HEK293 (cell line): ENCODE measurements at regions not wholly inside any gene's neighbourhood (a gene's known extent, or its start where the extent isn't known, plus 50 kb on each side); places are given as distances from the start of the nearest gene placed in this dataset.

Experiments
- CTCF ChIA-PET: fragments of 350-600 bp; formaldehyde crosslinking; extraction: SDS; loops from one replicate; lab custom pipeline; 2021; ENCODE audit warnings: antibody characterized with exemption; lab: Yijun Ruan, JAX
- POLR2A ChIA-PET: fragments of 300-600 bp; formaldehyde crosslinking; extraction: SDS; loops from one replicate; lab custom pipeline; 2020; ENCODE audit warnings: antibody characterized with exemption, inconsistent platforms; lab: Yijun Ruan, JAX
- H3K27ac ChIP-seq: fragments of 200-500 bp; sonication (Bioruptor generic); 2 replicates; pipeline ENCODE4 v1.5.1; 2014; ENCODE audit warnings: low read depth, low read length, control low read depth, inconsistent platforms; ENCODE audit errors: extremely low read depth
- H3K36me3 ChIP-seq, 2 experiments: fragments of 200-500 bp in 1 of 2; sonication (Bioruptor generic) in 1 of 2; 1 replicate in 1 of 2; 2 replicates in 1 of 2; pipeline ENCODE4 v1.5.1; 2014 to 2017; ENCODE audit warnings: inconsistent platforms in 2 of 2, low read length in 2 of 2; ENCODE audit not compliant: control insufficient read depth in 2 of 2, insufficient read depth in 1 of 2
- H3K4me1 ChIP-seq: fragments of 200-500 bp; sonication (Bioruptor generic); 2 replicates; pipeline ENCODE4 v1.5.1; 2014; ENCODE audit warnings: mild to moderate bottlenecking, low read length, inconsistent platforms; ENCODE audit not compliant: control insufficient read depth, insufficient read depth
- H3K4me3 ChIP-seq: 2 replicates; pipeline ENCODE4 v1.5.1; 2011; ENCODE audit warnings: low read depth, mild to moderate bottlenecking, control low read depth, low read length, moderate library complexity
- H3K9me3 ChIP-seq: fragments of 200-500 bp; sonication (Bioruptor generic); 2 replicates; pipeline ENCODE4 v1.5.1; 2014; ENCODE audit warnings: low read depth, low read length, inconsistent platforms; ENCODE audit not compliant: control insufficient read depth, insufficient read depth
- BCL11A ChIP-seq: fragments of 450-650 bp; formaldehyde crosslinking; IDR thresholded peaks from 2 replicates; pipeline ENCODE4 v1.5.1; 2016; ENCODE audit warnings: low read depth, missing biosample characterization, missing genetic modification characterization
- GLIS1 ChIP-seq: fragments of 450-650 bp; formaldehyde crosslinking; IDR thresholded peaks from 2 replicates; pipeline ENCODE4 v1.5.1; 2016; ENCODE audit warnings: missing biosample characterization, missing genetic modification characterization
- MYNN ChIP-seq: fragments of 450-650 bp; formaldehyde crosslinking; IDR thresholded peaks from 2 replicates; pipeline ENCODE4 v1.5.1; 2016; ENCODE audit warnings: missing biosample characterization, missing genetic modification characterization, borderline replicate concordance
- PRDM1 ChIP-seq: fragments of 450-650 bp; formaldehyde crosslinking; IDR thresholded peaks from 2 replicates; pipeline ENCODE4; 2016; ENCODE audit warnings: missing biosample characterization, missing genetic modification characterization
- ZBTB21 ChIP-seq: fragments of 450-650 bp; formaldehyde crosslinking; IDR thresholded peaks from 2 replicates; pipeline ENCODE4 v1.5.1; 2017; ENCODE audit warnings: missing biosample characterization, missing genetic modification characterization
- ZBTB48 ChIP-seq: fragments of 450-650 bp; formaldehyde crosslinking; IDR thresholded peaks from 2 replicates; pipeline ENCODE4 v1.5.1; 2016; ENCODE audit warnings: missing biosample characterization, missing genetic modification characterization
- ZIC2 ChIP-seq: fragments of 450-650 bp; formaldehyde crosslinking; IDR thresholded peaks from 2 replicates; pipeline ENCODE4 v1.5.1; 2016; ENCODE audit warnings: missing biosample characterization, missing genetic modification characterization
- ZNF112 ChIP-seq: fragments of 450-650 bp; formaldehyde crosslinking; IDR thresholded peaks from 2 replicates; pipeline ENCODE4 v1.5.0; 2017; ENCODE audit warnings: missing biosample characterization, missing genetic modification characterization
- ZNF132 ChIP-seq: fragments of 450-650 bp; formaldehyde crosslinking; IDR thresholded peaks from 2 replicates; pipeline ENCODE4 v1.5.1; 2017; ENCODE audit warnings: missing biosample characterization, missing genetic modification characterization, borderline replicate concordance
- ZNF169 ChIP-seq: fragments of 450-650 bp; formaldehyde crosslinking; IDR thresholded peaks from 2 replicates; pipeline ENCODE4 v1.5.1; 2016; ENCODE audit warnings: missing biosample characterization, missing genetic modification characterization
- ZNF2 ChIP-seq: fragments of 450-650 bp; formaldehyde crosslinking; IDR thresholded peaks from 2 replicates; pipeline ENCODE4 v1.5.1; 2016; ENCODE audit warnings: missing biosample characterization, missing genetic modification characterization
- ZNF221 ChIP-seq: fragments of 450-650 bp; formaldehyde crosslinking; IDR thresholded peaks from 2 replicates; pipeline ENCODE4 v1.5.1; 2017; ENCODE audit warnings: missing biosample characterization, missing genetic modification characterization, borderline replicate concordance
- ZNF248 ChIP-seq: fragments of 450-650 bp; formaldehyde crosslinking; IDR thresholded peaks from 2 replicates; pipeline ENCODE4 v1.5.1; 2017; ENCODE audit warnings: missing biosample characterization, missing genetic modification characterization
- ZNF274 ChIP-seq, 2 experiments: fragments of 200-500 bp in 1 of 2; fragments of 450-650 bp in 1 of 2; sonication (Bioruptor generic) in 1 of 2; formaldehyde crosslinking in 1 of 2; IDR thresholded peaks; 2 replicates each; pipeline versions ENCODE4 v1.5.1 to v1.6.1; 2014 to 2016; ENCODE audit warnings: borderline replicate concordance in 1 of 2, inconsistent platforms in 1 of 2, low read length in 1 of 2, missing biosample characterization in 1 of 2, missing genetic modification characterization in 1 of 2
- ZNF302 ChIP-seq: fragments of 450-650 bp; formaldehyde crosslinking; IDR thresholded peaks from 2 replicates; pipeline ENCODE4 v1.5.1; 2016; ENCODE audit warnings: missing biosample characterization, missing genetic modification characterization, low read depth
- ZNF366 ChIP-seq: fragments of 450-650 bp; formaldehyde crosslinking; conservative IDR thresholded peaks from 2 replicates; pipeline ENCODE4 v1.5.1; 2016; ENCODE audit warnings: missing biosample characterization, missing genetic modification characterization
- ZNF473 ChIP-seq: fragments of 450-650 bp; formaldehyde crosslinking; IDR thresholded peaks from 2 replicates; pipeline ENCODE4 v1.5.1; 2017; ENCODE audit warnings: missing biosample characterization, missing genetic modification characterization
- ZNF501 ChIP-seq: fragments of 450-650 bp; formaldehyde crosslinking; IDR thresholded peaks from 2 replicates; pipeline ENCODE4 v1.5.1; 2016; ENCODE audit warnings: missing biosample characterization, missing genetic modification characterization
- ZNF548 ChIP-seq: fragments of 450-650 bp; formaldehyde crosslinking; IDR thresholded peaks from 2 replicates; pipeline ENCODE4 v1.5.1; 2016; ENCODE audit warnings: missing biosample characterization, missing genetic modification characterization
- ZNF623 ChIP-seq: fragments of 450-650 bp; formaldehyde crosslinking; IDR thresholded peaks from 2 replicates; pipeline ENCODE4 v1.5.1; 2016; ENCODE audit warnings: missing biosample characterization, missing genetic modification characterization
- ZNF76 ChIP-seq: fragments of 450-650 bp; formaldehyde crosslinking; IDR thresholded peaks from 2 replicates; pipeline ENCODE4; 2016; ENCODE audit warnings: low read depth, missing biosample characterization, missing genetic modification characterization, borderline replicate concordance
- ZNF776 ChIP-seq: fragments of 450-650 bp; formaldehyde crosslinking; IDR thresholded peaks from 2 replicates; pipeline ENCODE4 v1.5.0; 2017; ENCODE audit warnings: missing biosample characterization, missing genetic modification characterization, borderline replicate concordance
- ZNF777 ChIP-seq: fragments of 450-650 bp; formaldehyde crosslinking; IDR thresholded peaks from 2 replicates; pipeline ENCODE4 v1.5.1; 2017; ENCODE audit warnings: missing biosample characterization, missing genetic modification characterization, borderline replicate concordance
- TF ChIP-seq, protein P1 (sequence below): fragments of 450-650 bp; formaldehyde crosslinking; IDR thresholded peaks from 2 replicates; pipeline ENCODE4 v1.5.1; 2016; ENCODE audit warnings: missing biosample characterization, missing genetic modification characterization
- TF ChIP-seq, protein P2 (sequence below): fragments of 450-650 bp; formaldehyde crosslinking; IDR thresholded peaks from 2 replicates; pipeline ENCODE4 v1.5.1; 2017; ENCODE audit warnings: missing biosample characterization, mild to moderate bottlenecking, missing genetic modification characterization, moderate library complexity
- TF ChIP-seq, protein P3 (sequence below): fragments of 450-650 bp; formaldehyde crosslinking; IDR thresholded peaks from 2 replicates; pipeline ENCODE4 v1.5.1; 2016; ENCODE audit warnings: missing biosample characterization, missing genetic modification characterization
- TF ChIP-seq, protein P4 (sequence below): fragments of 450-650 bp; formaldehyde crosslinking; IDR thresholded peaks from 2 replicates; pipeline ENCODE4 v1.5.1; 2016; ENCODE audit warnings: missing biosample characterization, missing genetic modification characterization

DNA sequence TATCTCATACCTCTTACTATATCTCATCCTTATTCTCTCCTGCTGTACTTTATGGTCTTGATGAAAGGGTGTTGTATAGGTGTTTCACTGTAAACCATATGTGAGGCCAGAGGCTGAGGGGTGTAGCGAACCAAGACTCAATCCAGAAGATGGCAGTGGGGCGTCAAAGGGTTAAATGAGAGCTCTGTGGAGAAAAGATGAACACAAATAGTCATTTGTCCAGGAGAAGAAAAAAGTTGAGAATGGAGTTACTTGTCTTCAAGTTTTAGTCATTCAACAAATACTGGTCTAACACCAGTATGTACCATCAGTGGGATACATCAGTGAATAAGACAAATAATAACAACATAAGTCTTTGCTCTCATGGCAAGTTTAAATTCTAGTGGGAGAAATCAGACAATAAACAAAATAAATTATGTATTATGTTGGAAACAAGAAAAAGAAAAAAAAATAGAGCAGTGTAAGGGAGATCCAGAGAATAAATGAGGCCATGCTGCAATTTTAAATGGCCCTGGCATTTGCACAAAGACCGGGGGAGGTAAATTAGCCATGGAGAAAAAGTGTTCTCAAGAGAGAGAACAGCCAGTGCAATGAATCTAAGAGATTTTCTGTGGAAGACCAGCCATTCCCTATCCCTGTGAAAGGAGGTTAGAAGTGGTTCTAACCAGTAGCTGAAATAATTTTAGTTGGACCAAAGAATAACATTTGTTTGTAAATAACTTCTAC, 77.0 kb upstream of the UMPS start (continued):
- no peak for TF ChIP-seq ZNF548
- no peak for TF ChIP-seq ZNF274 (IDR thresholded peaks at IDR 0.05; ENCODE audit: low read length)
- TF ChIP-seq ZNF274 (tag by site-specific recombination; IDR thresholded peaks at IDR 0.05; ENCODE audit: borderline replicate concordance), result no peak
- TF ChIP-seq ZIC2 (tag by site-specific recombination), result no peak
- TF ChIP-seq ZNF366 (tag by site-specific recombination), result no peak
- TF ChIP-seq MYNN (tag by site-specific recombination), result no peak

DNA sequence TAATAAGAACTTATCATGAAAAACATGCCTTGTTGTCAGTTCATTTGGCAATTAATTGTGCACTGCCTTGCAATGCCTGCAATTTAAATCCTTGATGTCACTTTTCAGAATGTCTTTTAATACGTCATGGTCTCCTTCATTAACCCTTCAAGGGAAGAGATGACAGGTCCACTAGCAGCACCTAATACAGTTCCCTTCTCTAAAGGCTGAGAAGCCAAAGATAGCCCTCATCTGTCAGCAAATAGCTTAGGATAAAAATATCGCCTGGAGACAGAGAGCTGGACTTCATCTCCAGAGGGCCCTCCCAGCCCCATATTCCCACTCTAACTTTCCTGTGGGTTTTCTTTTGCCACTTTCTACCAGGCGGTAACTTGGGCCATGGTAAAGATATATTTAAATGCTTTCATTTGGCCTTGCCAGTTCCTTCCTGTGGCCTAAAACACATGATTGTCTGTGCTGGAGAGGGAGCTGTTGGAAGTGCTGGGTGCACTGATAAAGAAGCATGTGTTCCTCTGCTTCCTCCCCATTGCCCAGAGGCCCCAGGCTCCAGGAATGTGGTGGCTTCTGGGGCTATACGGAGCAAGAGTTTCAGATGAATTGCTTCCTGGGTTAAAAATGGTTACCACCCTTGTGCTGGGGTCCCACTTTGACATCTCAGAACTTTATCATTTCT, 76.3 kb upstream of the UMPS start:
- ChIA-PET CTCF (no interaction called here), POLR2A (no interaction called here)
- TF ChIP-seq ZNF501 (tag by site-specific recombination), result no peak
- no peak for TF ChIP-seq ZNF776
- TF ChIP-seq ZNF248 (tag by site-specific recombination), result no peak
- no peak for TF ChIP-seq PRDM1 (tag by site-specific recombination)
- TF ChIP-seq ZNF221, result no peak
- TF ChIP-seq ZNF2 (tag by site-specific recombination), result no peak
- TF ChIP-seq ZNF132, result no peak
- no peak for TF ChIP-seq ZNF302 (tag by site-specific recombination)
- TF ChIP-seq, protein P1, sequence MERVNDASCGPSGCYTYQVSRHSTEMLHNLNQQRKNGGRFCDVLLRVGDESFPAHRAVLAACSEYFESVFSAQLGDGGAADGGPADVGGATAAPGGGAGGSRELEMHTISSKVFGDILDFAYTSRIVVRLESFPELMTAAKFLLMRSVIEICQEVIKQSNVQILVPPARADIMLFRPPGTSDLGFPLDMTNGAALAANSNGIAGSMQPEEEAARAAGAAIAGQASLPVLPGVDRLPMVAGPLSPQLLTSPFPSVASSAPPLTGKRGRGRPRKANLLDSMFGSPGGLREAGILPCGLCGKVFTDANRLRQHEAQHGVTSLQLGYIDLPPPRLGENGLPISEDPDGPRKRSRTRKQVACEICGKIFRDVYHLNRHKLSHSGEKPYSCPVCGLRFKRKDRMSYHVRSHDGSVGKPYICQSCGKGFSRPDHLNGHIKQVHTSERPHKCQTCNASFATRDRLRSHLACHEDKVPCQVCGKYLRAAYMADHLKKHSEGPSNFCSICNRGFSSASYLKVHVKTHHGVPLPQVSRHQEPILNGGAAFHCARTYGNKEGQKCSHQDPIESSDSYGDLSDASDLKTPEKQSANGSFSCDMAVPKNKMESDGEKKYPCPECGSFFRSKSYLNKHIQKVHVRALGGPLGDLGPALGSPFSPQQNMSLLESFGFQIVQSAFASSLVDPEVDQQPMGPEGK (tag by site-specific recombination), result no peak
- TF ChIP-seq, protein P2, sequence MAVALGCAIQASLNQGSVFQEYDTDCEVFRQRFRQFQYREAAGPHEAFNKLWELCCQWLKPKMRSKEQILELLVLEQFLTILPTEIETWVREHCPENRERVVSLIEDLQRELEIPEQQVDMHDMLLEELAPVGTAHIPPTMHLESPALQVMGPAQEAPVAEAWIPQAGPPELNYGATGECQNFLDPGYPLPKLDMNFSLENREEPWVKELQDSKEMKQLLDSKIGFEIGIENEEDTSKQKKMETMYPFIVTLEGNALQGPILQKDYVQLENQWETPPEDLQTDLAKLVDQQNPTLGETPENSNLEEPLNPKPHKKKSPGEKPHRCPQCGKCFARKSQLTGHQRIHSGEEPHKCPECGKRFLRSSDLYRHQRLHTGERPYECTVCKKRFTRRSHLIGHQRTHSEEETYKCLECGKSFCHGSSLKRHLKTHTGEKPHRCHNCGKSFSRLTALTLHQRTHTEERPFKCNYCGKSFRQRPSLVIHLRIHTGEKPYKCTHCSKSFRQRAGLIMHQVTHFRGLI, result no peak
- H3K27ac ChIP-seq, result no peak overlapping the region
- H3K9me3 ChIP-seq, result no peaks in the 10 kb centered on the region
- no peak overlapping the region for H3K4me3 ChIP-seq
- peaks cover 0 to 4% of the 10 kb centered on the region in 2 experiments; a peak in 1 of 3 replicates for H3K36me3 ChIP-seq
- no peaks in the 10 kb centered on the region for H3K4me1 ChIP-seq

DNA sequence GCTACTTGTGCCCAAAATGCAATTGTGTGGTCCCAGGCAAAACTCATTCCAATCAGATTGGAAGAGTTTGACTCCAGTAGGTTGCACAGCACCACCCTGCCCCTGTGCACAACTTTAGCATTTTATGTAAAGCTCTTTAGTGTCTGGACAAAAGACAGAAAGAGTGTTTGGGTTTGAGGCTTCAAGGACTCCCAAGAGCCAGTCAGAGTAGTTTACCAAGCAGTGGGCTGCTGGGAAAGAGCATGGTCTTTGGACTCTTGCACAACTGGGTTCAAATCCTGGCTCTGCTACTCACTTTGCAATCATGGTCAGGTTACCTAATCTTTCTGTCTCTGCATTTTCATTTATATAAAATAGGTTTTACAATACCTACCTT, 75.8 kb upstream of the UMPS start:
- Histone ChIP-seq H3K36me3 (peaks cover 0 to 4% of the 10 kb centered on the region in 2 experiments; a peak in 1 of 3 replicates), H3K9me3 (no peaks in the 10 kb centered on the region), H3K4me3 (no peak overlapping the region), H3K27ac (no peak overlapping the region), H3K4me1 (no peaks in the 10 kb centered on the region)
- POLR2A ChIA-PET, result no interaction called here
- TF ChIP-seq ZNF548, result no peak
- no peak for TF ChIP-seq BCL11A (tag by site-specific recombination)
- TF ChIP-seq ZNF777 (tag by site-specific recombination), result no peak
- TF ChIP-seq ZIC2 (tag by site-specific recombination), result no peak
- no peak for TF ChIP-seq GLIS1 (tag by site-specific recombination)
- TF ChIP-seq ZNF473, result no peak
- TF ChIP-seq ZNF76 (tag by site-specific recombination), result no peak
- TF ChIP-seq, protein P3, sequence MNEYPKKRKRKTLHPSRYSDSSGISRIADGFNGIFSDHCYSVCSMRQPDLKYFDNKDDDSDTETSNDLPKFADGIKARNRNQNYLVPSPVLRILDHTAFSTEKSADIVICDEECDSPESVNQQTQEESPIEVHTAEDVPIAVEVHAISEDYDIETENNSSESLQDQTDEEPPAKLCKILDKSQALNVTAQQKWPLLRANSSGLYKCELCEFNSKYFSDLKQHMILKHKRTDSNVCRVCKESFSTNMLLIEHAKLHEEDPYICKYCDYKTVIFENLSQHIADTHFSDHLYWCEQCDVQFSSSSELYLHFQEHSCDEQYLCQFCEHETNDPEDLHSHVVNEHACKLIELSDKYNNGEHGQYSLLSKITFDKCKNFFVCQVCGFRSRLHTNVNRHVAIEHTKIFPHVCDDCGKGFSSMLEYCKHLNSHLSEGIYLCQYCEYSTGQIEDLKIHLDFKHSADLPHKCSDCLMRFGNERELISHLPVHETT, result no peak
- no peak for TF ChIP-seq ZBTB48 (tag by site-specific recombination)
- TF ChIP-seq ZNF169 (tag by site-specific recombination), result no peak
- TF ChIP-seq, protein P4, sequence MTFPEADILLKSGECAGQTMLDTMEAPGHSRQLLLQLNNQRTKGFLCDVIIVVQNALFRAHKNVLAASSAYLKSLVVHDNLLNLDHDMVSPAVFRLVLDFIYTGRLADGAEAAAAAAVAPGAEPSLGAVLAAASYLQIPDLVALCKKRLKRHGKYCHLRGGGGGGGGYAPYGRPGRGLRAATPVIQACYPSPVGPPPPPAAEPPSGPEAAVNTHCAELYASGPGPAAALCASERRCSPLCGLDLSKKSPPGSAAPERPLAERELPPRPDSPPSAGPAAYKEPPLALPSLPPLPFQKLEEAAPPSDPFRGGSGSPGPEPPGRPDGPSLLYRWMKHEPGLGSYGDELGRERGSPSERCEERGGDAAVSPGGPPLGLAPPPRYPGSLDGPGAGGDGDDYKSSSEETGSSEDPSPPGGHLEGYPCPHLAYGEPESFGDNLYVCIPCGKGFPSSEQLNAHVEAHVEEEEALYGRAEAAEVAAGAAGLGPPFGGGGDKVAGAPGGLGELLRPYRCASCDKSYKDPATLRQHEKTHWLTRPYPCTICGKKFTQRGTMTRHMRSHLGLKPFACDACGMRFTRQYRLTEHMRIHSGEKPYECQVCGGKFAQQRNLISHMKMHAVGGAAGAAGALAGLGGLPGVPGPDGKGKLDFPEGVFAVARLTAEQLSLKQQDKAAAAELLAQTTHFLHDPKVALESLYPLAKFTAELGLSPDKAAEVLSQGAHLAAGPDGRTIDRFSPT, result no peak
- TF ChIP-seq ZBTB21, result no peak
- TF ChIP-seq ZNF112, result no peak
- no peak for TF ChIP-seq ZNF623 (tag by site-specific recombination)
- CTCF ChIA-PET, result no interaction called here
